ENCODE measurements at regions not wholly inside any gene's neighbourhood (a gene's known extent, or its start where the extent isn't known, plus 50 kb on each side); places are given as distances from the start of the nearest gene placed in this dataset.

DNA sequence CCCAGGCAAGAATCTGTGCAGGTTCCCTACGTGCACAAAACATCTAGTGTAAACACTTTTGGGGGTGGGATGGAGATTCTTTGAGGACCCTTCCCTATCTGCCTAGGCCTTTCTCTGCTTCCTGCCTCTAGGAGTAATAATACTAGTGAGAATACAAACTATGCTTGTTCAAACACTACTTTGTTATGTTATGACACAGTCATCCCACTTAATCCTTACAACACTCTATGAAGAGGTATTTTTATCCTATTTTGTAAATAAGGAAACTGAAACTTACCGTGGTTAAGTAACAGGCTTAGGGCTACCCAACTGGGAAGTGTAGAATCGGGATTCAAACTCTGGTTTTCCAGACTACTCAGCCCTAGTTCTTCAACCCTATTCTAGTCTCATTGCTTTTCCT is 96.5 kb downstream of the KCNA5 start:
- H3K4me1 ChIP-seq (ENCODE audit: control insufficient read depth in 1 of 2, insufficient read depth in 2 of 2, low read length in 2 of 2), result no peaks in the 10 kb centered on the region
- no peaks in the 10 kb centered on the region for H3K79me2 ChIP-seq (ENCODE audit: insufficient read depth, low read length)
- peaks cover 0 to 12% of the 10 kb centered on the region in 2 donors for H3K9me3 ChIP-seq (replicated peaks in 1 of 2; ENCODE audit: control insufficient read depth in 1 of 2, insufficient read depth in 1 of 2, low read length in 2 of 2)
- Mint-ChIP-seq H3K36me3 (no peaks in the 10 kb centered on the region), H3K27ac (no peak overlapping the region), H3K9me3 (peaks cover 3 to 10% (median 6%) of the 10 kb centered on the region in 7 donors), H3K27me3 (ENCODE audit: low read depth in 3 of 3) (peaks cover 1 to 12% (median 7%) of the 10 kb centered on the region in 3 donors), H3K4me1 (no peaks in the 10 kb centered on the region), H3K4me3 (no peak overlapping the region)
- no peaks in the 10 kb centered on the region for H4K20me1 ChIP-seq (ENCODE audit: insufficient read depth, low read length)
- no peak overlapping the region for H2AFZ ChIP-seq (ENCODE audit: insufficient read depth, low read depth, low read length, poor library complexity, severe bottlenecking)
- no peaks in the 10 kb centered on the region for H3K27me3 ChIP-seq (ENCODE audit: control insufficient read depth in 2 of 2, insufficient read depth in 2 of 2, low read length in 2 of 2)
- TF ChIP-seq, protein P1, sequence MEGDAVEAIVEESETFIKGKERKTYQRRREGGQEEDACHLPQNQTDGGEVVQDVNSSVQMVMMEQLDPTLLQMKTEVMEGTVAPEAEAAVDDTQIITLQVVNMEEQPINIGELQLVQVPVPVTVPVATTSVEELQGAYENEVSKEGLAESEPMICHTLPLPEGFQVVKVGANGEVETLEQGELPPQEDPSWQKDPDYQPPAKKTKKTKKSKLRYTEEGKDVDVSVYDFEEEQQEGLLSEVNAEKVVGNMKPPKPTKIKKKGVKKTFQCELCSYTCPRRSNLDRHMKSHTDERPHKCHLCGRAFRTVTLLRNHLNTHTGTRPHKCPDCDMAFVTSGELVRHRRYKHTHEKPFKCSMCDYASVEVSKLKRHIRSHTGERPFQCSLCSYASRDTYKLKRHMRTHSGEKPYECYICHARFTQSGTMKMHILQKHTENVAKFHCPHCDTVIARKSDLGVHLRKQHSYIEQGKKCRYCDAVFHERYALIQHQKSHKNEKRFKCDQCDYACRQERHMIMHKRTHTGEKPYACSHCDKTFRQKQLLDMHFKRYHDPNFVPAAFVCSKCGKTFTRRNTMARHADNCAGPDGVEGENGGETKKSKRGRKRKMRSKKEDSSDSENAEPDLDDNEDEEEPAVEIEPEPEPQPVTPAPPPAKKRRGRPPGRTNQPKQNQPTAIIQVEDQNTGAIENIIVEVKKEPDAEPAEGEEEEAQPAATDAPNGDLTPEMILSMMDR (IDR thresholded peaks at IDR 0.05), result no peak
- H3K36me3 ChIP-seq (replicated peaks in 1 of 2; ENCODE audit: control insufficient read depth in 1 of 2, insufficient read depth in 2 of 2, low read length in 2 of 2), result no peaks in the 10 kb centered on the region
- WGBS (ENCODE audit: insufficient coverage), result no CpG with 5 or more reads among the region's 3 CpGs
- no peak for DNase-seq
- H3K27ac ChIP-seq (ENCODE audit: low read depth in 1 of 2, low read length in 2 of 2), result no peak overlapping the region
- no peak overlapping the region for H3K9ac ChIP-seq (ENCODE audit: insufficient read depth, low read length, poor library complexity, severe bottlenecking)
- intact Hi-C loops (cut with micrococcal nuclease), result no loop called here
- no peak overlapping the region for H3K4me3 ChIP-seq (replicated peaks in 1 of 3; ENCODE audit: low read depth in 2 of 3, low read length in 3 of 3)
- no peak overlapping the region for H3K4me2 ChIP-seq (replicated peaks; ENCODE audit: extremely low read depth, low read length, poor library complexity, severe bottlenecking)

DNA sequence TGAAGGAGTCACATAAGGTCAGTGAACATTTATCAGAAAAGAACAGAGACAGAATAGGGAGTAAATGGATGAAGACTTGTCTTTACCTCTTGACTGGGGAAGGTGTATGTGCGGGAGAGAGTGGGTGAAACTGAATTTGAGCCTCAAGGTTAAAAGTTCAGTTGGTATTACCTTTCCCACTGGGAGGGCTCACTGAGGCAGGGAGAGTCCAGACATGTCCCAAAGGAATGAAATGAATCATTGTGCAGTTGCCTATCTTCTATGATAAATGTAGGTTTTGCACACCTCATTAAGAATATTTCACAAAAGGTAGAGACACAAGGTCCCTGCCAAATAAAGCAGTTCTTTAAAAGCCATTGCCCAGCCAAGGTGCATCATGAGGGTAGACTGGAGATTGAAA is 105.2 kb downstream of the KCNA5 start:
- Histone ChIP-seq H3K9ac (ENCODE audit: insufficient read depth, low read length, poor library complexity, severe bottlenecking) (no peak overlapping the region), H3K27me3 (ENCODE audit: control insufficient read depth in 2 of 2, insufficient read depth in 2 of 2, low read length in 2 of 2) (no peaks in the 10 kb centered on the region), H3K4me1 (ENCODE audit: control insufficient read depth in 1 of 2, insufficient read depth in 2 of 2, low read length in 2 of 2) (no peaks in the 10 kb centered on the region), H4K20me1 (ENCODE audit: insufficient read depth, low read length) (no peaks in the 10 kb centered on the region), H3K4me3 (replicated peaks in 1 of 3; ENCODE audit: low read depth in 2 of 3, low read length in 3 of 3) (no peak overlapping the region), H3K79me2 (ENCODE audit: insufficient read depth, low read length) (no peaks in the 10 kb centered on the region), H2AFZ (ENCODE audit: insufficient read depth, low read depth, low read length, poor library complexity, severe bottlenecking) (no peak overlapping the region), H3K36me3 (replicated peaks in 1 of 2; ENCODE audit: control insufficient read depth in 1 of 2, insufficient read depth in 2 of 2, low read length in 2 of 2) (no peaks in the 10 kb centered on the region), H3K4me2 (replicated peaks; ENCODE audit: extremely low read depth, low read length, poor library complexity, severe bottlenecking) (no peak overlapping the region), H3K27ac (ENCODE audit: low read depth in 1 of 2, low read length in 2 of 2) (no peak overlapping the region), H3K9me3 (replicated peaks in 1 of 2; ENCODE audit: control insufficient read depth in 1 of 2, insufficient read depth in 1 of 2, low read length in 2 of 2) (no peaks in the 10 kb centered on the region)
- 60% methylated on average over 1 of the region's 1 CpG for WGBS (ENCODE audit: insufficient coverage)
- Mint-ChIP-seq H3K9me3 (peaks cover 0 to 2% (median 0%) of the 10 kb centered on the region in 7 donors), H3K4me3 (no peak overlapping the region), H3K27me3 (ENCODE audit: low read depth in 3 of 3) (peaks cover 6 to 25% (median 13%) of the 10 kb centered on the region in 3 donors), H3K4me1 (no peaks in the 10 kb centered on the region), H3K27ac (no peak overlapping the region), H3K36me3 (no peaks in the 10 kb centered on the region)
- DNase-seq, result no peak
- TF ChIP-seq, protein P1 (IDR thresholded peaks at IDR 0.05), result no peak
- intact Hi-C loops (cut with micrococcal nuclease), result no loop called here
